NCI-H1436 (cell line): ENCODE measurements at regions not wholly inside any gene's neighbourhood (a gene's known extent, or its start where the extent isn't known, plus 50 kb on each side); places are given as distances from the start of the nearest gene placed in this dataset.
"Not testable (repeated sequence)": the region's sequence is repeated elsewhere in the genome, so short reads cannot be mapped to it uniquely, and the experiment has no call there.

Experiments used
- DNase-seq: peaks from one replicate; lab custom pipeline; 2025; lab: John Stamatoyannopoulos, UW

DNA sequence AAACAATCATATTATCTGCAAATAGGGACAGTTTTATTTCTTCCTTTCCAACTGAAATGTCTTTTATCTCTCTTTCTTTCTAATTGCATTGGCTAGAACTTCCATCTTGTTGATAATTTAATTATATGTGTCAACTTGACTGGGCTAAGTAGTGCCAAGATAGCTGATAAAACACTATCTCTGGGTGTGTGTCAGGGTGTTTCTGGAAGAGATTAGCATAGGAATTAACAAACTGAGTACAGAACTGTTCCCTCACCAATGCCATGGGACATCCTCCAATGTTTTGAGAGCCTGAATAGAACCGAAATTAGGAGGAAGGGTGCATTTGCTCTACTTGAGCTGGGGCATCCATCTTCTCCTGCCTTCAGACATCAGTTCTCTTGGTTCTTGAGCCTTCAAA is 1027.2 kb downstream of the FAT4 start:
- DNase-seq, result no peak

GRCh38 chr4:126344472-126344871 is 1029.7 kb downstream of the FAT4 start:
- no peak for DNase-seq

DNA sequence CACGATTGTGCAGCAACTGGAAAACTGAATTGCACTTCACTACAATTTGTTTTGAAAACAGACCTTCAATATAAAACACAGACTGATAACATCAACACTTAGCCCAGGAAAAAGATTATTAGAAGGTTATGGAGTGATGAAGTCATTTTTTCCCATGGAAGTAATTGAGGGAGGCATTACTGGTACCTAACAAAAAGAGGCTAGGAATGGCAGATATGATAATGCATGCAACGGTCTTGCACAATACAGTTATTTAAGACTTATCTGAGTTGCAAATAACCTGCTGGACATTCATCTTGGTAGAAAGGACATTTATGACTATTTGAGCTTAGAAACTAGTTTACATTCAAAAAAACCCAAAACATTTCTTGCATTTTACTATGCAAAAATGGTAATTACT is 1031.9 kb downstream of the FAT4 start:
- DNase-seq, result no peak

DNA sequence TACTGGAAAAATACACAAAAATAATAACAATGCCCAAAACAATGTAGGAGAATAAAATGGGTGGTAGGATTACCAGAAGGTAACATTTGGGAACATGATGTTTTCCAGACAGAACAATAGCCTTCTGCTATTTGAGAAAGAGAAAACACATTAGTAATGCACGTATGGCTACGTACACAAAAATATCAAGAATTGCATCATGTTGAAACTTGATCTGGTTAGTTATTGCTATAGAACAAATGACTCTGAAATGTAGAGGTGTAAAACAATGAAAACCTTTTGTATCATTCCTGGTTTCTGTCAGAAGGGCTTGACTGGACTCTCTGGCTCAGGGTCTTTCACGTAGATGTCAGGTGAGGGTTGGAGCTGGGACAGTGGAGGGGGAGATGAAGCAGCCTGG is 1040.0 kb downstream of the FAT4 start:
- DNase-seq, result no peak

DNA sequence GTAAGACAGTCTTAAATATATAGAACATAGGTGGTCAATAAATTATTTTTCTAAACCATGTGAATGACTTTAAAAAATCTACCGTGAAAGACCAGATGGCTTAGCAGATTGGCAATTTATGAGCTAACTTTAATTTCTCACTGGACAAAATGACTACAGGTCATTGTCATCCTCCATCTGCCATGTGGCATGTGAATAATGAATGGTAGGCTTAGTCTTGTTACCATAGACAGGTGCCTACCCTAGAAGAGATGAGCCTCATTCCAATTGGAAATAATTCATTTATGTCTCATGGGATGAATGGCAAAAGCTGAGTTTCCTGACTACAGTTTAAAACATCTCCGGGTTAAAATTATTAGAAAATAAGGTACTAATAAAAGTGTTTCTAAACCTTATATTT is 1043.3 kb downstream of the FAT4 start:
- no peak for DNase-seq

DNA sequence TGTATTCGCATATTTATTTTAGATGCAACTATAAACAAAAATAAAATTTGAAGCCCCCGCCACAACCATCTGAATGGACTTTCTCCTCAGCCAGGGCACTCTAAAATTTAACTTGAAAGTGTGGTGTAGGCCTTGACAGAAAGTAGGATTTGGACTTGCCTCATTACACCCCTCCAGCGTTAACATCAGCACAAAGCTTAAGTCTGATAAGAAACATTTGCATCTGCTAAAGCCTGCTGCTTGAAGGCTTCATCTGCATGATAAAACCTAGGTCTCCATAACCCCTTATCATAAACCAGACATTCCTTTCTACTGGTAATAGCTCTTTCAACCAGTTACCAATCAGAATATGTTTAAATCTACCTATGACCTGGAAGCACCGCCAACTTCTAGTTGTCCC is 1046.5 kb downstream of the FAT4 start:
- no peak for DNase-seq

GRCh38 chr4:126364311-126364911 is 1049.7 kb downstream of the FAT4 start:
- DNase-seq, result no peak

GRCh38 chr4:126369076-126369475 is 1054.3 kb downstream of the FAT4 start:
- no peak for DNase-seq

- no peak for DNase-seq
Measured at GRCh38 chr4:126372634-126373033, 1057.9 kb downstream of the FAT4 start.

- DNase-seq, result no peak
Measured at GRCh38 chr4:126375462-126376054, 1060.8 kb downstream of the FAT4 start.

- DNase-seq, result no peak
Measured at GRCh38 chr4:126385954-126386353, 1071.2 kb downstream of the FAT4 start.

DNA sequence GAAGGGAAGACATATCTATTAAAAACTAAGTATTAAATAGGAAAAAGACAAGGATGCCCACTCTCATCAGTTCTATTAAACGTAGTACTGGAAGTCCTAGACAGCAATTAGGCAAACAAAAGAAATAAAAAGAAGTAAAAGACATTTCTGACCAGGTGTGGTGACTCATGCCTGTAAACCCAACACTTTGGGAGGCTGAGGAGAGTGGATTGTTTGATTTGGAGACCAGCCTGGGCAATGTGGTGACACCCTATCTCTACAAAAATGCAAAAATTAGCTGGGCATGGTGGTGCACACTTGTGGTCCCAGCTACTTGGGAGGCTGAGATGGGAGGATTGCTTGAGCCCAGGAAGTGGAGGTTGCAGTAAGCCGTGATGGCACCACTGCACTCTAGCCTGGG is 1071.8 kb downstream of the FAT4 start:
- DNase-seq, result no peak

DNA sequence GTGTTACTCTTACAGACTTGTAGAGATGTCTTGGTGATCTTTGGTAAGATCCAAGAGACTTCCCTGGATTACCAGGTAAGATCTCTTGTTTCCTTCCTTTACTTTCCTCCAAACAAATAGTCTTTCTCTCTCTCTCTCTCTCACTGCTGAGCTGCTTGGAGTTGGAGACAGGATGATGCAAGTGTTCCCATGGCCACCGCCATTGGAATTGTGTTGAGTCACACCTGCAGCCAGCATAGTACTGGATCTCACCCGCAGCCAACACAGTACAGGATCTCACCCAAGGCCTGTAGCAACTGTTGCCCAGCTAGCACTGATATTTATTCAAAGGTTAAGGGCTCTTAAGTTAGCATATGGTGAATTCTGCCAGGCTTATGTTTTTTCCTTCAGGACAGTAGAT is 1080.9 kb downstream of the FAT4 start:
- DNase-seq, result no peak

GRCh38 chr4:126396121-126396520 is 1081.4 kb downstream of the FAT4 start:
- DNase-seq, result no peak

- DNase-seq, result no peak
Measured at GRCh38 chr4:126396703-126397102, 1081.9 kb downstream of the FAT4 start.

DNA sequence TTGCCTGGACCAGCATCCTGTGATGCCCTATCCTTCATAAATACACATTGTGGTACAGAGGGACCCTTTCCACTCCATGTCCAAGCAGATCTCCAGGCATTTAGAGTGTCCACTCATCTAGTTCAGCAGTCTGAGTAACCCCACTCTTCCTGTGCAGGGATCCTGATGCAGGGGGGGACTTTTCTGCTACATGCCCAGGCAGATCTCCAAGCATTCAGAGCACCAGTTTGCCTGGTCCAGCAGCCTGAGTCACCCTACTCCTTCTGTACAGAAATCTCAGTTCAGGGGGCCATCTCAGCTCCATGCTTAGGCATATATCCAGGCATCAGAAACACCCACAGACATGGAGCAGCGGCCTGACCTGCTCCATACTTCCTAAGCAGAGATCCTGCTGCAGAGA is 1089.8 kb downstream of the FAT4 start:
- DNase-seq, result no peak

GRCh38 chr4:126405369-126405982 is 1090.7 kb downstream of the FAT4 start:
- DNase-seq, result peak; percentile 0

DNA sequence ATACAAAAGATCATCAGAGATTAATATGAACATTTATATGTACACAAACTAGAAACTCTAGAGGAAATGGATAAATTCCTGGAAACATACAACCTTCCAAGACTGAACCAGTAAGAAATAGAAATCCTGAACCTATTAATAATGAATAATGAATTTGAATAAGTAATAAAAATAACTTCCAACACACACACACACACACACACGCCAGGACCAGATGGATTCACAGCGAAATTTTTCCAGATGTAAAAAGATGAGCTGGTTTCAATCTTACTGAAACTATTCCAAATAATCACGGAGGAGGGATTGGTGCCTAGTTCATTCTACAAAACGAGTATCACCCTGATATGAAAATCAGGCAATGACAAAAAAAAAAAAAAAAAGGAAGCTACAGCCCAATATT is 1095.0 kb downstream of the FAT4 start:
- no peak for DNase-seq

DNA sequence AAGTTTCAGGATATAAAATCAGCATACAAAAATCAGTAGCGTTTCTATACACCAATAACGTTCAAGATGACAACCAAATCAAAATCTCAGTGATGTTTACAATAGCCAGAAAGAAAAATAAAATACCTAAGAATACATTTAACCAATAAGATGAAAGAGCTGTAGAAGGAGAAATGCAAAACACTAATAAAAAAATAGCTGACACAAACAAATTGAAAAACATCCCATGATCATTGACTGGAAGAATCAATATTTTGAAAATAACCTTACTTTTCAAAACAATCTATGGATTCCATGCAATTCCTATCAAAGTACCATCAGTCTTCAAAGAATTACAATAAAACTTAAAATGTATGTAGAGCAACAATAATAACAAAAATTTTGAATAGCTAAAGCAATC is 1096.3 kb downstream of the FAT4 start:
- no peak for DNase-seq

GRCh38 chr4:126412310-126412709 is 1097.6 kb downstream of the FAT4 start:
- DNase-seq, result not testable (repeated sequence)

GRCh38 chr4:126414741-126415140 is 1100.0 kb downstream of the FAT4 start:
- DNase-seq, result no peak

DNA sequence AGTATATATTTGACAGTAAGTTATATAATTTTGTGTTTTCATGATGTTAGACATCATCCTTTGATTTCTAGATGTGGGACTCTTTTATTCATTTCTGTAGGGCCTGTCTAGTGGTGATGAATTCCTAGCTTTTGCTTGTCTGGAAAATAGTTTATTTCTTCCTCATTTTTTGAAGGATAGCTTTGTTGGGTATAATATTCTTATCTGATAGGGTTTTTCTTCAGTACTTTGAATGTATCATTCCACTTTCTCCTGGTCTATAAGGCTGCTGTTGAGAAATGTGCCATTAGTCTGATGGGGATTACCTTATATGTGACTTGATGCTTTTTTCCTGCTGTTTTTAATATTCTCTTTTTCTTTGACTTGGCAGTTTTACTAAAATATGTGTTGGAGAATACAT is 1104.5 kb downstream of the FAT4 start:
- no peak for DNase-seq

- DNase-seq, result no peak
Measured at GRCh38 chr4:126427853-126428252, 1113.1 kb downstream of the FAT4 start.

- no peak for DNase-seq
Measured at GRCh38 chr4:126431049-126431448, 1116.3 kb downstream of the FAT4 start.
